ENCODE measurements at regions not wholly inside any gene's neighbourhood (a gene's known extent, or its start where the extent isn't known, plus 50 kb on each side); places are given as distances from the start of the nearest gene placed in this dataset.

GRCh38 chr7:35477609-35478008 is 217.3 kb downstream of the HERPUD2 start:
- BruUV-seq (replicated peaks) = no TSS peak
- intact Hi-C loops (cut with micrococcal nuclease) (no loop called here), in situ Hi-C loops (cut with MboI) (no loop called here)
- Histone ChIP-seq H3K9me3 (replicated peaks; ENCODE audit: control insufficient read depth, insufficient read depth, low read depth, low read length) (no peaks in the 10 kb centered on the region), H3K4me3 (no peak overlapping the region), H3K9ac (ENCODE audit: insufficient read depth in 1 of 2, low read depth in 2 of 2, low read length in 2 of 2) (no peak overlapping the region), H3K27me3 (ENCODE audit: control insufficient read depth in 2 of 2, insufficient read depth in 2 of 2, low read length in 2 of 2) (no peaks in the 10 kb centered on the region; a peak in 1 of 5 replicates), H3K4me2 (ENCODE audit: insufficient read depth, low read length) (no peak overlapping the region), H3K79me2 (ENCODE audit: control insufficient read depth, insufficient read depth, low read length) (no peaks in the 10 kb centered on the region), H3K9me1 (ENCODE audit: control insufficient read depth, insufficient read depth, low read length) (no peaks in the 10 kb centered on the region), H4K20me1 (replicated peaks; ENCODE audit: control insufficient read depth, insufficient read depth, low read length) (no peaks in the 10 kb centered on the region), H3K27ac (ENCODE audit: extremely low read depth, low read depth, low read length) (no peak overlapping the region), H3K4me1 (replicated peaks in 1 of 2; ENCODE audit: control insufficient read depth in 2 of 2, insufficient read depth in 2 of 2, low read length in 2 of 2) (no peaks in the 10 kb centered on the region), H3K36me3 (ENCODE audit: control insufficient read depth, insufficient read depth, low read length) (no peaks in the 10 kb centered on the region), H2AFZ (ENCODE audit: low read depth, low read length) (no peak overlapping the region)
- TF ChIP-seq ZNF239 (CRISPR knock-in tag; IDR thresholded peaks at IDR 0.05) = no peak
- no peak for ATAC-seq
- POLR2A ChIA-PET = no interaction called here
- DNase-seq (ENCODE audit: extremely low read depth in 1 of 4, low spot score in 3 of 4) = no peak
- 0% methylated on average over 6 of the region's 6 CpGs for WGBS (ENCODE audit: insufficient coverage, low coverage, missing lambda C conversion rate)
- CTCF ChIA-PET (ENCODE audit: low intra/inter-chr PET ratio) = no interaction called here
- FAIRE-seq = no peak

- DNase-seq (ENCODE audit: extremely low read depth in 1 of 4, low spot score in 3 of 4) (no peak), ATAC-seq (no peak), FAIRE-seq (no peak)
- no TSS peak for BruUV-seq (replicated peaks)
- H3K27me3 ChIP-seq (ENCODE audit: control insufficient read depth in 2 of 2, insufficient read depth in 2 of 2, low read length in 2 of 2) = no peaks in the 10 kb centered on the region
- H3K27ac ChIP-seq (ENCODE audit: extremely low read depth, low read depth, low read length) = no peak overlapping the region
- ChIA-PET POLR2A (no interaction called here), CTCF (ENCODE audit: low intra/inter-chr PET ratio) (no interaction called here)
- no peak overlapping the region for H3K4me3 ChIP-seq
- intact Hi-C loops (cut with micrococcal nuclease) = no loop called here
- H3K4me2 ChIP-seq (ENCODE audit: insufficient read depth, low read length) = no peak overlapping the region
- no peak overlapping the region for H3K9ac ChIP-seq (ENCODE audit: insufficient read depth in 1 of 2, low read depth in 2 of 2, low read length in 2 of 2)
- no peak overlapping the region for H2AFZ ChIP-seq (ENCODE audit: low read depth, low read length)
- H3K79me2 ChIP-seq (ENCODE audit: control insufficient read depth, insufficient read depth, low read length) = no peaks in the 10 kb centered on the region
- H3K9me1 ChIP-seq (ENCODE audit: control insufficient read depth, insufficient read depth, low read length) = no peaks in the 10 kb centered on the region
- H3K4me1 ChIP-seq (replicated peaks in 1 of 2; ENCODE audit: control insufficient read depth in 2 of 2, insufficient read depth in 2 of 2, low read length in 2 of 2) = no peaks in the 10 kb centered on the region
- no peaks in the 10 kb centered on the region for H3K9me3 ChIP-seq (replicated peaks; ENCODE audit: control insufficient read depth, insufficient read depth, low read depth, low read length)
- no peaks in the 10 kb centered on the region for H4K20me1 ChIP-seq (replicated peaks; ENCODE audit: control insufficient read depth, insufficient read depth, low read length)
- TF ChIP-seq HMBOX1 (IDR thresholded peaks at IDR 0.05) = no peak
- 0 out of 2 replicates have a peak, but pooled peaks have one; percentile 7 for TF ChIP-seq NFIX (CRISPR knock-in tag; IDR thresholded peaks at IDR 0.05; ENCODE audit: low read depth)
- TF ChIP-seq NFIC (IDR thresholded peaks at IDR 0.05) = peak; percentile 78
- no peaks in the 10 kb centered on the region for H3K36me3 ChIP-seq (ENCODE audit: control insufficient read depth, insufficient read depth, low read length)
- WGBS (ENCODE audit: insufficient coverage, low coverage, missing lambda C conversion rate) = 0% methylated on average over 1 of the region's 1 CpG
- in situ Hi-C loops (cut with MboI) = no loop called here
Observed at GRCh38 chr7:35474100-35474499, 220.2 kb upstream of the TBX20 start.
